GM18502 (cell line): ENCODE measurements at regions not wholly inside any gene's neighbourhood (a gene's known extent, or its start where the extent isn't known, plus 50 kb on each side); places are given as distances from the start of the nearest gene placed in this dataset.
"Not testable (repeated sequence)": the region's sequence is repeated elsewhere in the genome, so short reads cannot be mapped to it uniquely, and the experiment has no call there.

ENCODE experiments used
- ATAC-seq: cut with Tn5 transposase; IDR thresholded peaks from one replicate; pipeline ENCODE4 v1.9.1; 2021; ENCODE audit warnings: mild to moderate bottlenecking; ENCODE audit not compliant: unreplicated experiment, poor library complexity

DNA sequence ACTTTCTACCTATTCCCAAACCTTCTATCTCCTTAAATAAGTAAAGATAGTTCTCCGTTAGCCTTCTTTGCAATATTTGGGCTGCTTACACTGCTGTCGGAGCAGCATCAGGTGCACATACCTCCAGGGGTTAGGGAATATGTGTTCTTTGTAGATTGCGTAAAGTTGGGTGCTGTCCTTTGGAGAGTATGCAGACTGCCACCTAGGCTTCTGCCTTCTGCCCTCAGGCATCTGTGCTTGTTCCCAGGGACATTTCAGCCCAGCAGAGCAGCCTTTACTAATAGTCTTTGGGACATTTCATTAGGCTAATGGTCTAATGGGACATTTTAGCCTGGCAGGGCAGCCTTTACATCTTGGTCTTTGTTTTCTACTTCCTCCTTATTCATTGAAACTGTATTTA is 260.6 kb downstream of the TPBG start:
- no peak for ATAC-seq

DNA sequence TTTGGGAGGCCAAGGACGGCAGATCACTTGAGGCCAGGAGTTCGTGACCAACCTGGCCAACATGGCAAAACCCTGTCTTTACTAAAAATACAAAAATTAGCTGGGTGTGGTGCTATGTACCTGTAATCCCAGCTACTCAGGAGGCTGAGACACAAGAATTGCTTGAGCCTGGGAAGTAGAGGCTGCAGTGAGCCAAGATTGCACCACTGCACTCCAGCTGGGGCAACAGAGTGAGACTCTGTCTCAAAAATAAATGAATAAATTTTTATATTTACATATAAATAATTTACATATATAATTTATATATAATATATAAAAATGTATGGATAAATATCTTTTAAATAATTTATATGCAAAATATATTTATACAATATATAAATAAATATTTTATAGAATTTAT is 263.3 kb downstream of the TPBG start:
- not testable (repeated sequence) for ATAC-seq

DNA sequence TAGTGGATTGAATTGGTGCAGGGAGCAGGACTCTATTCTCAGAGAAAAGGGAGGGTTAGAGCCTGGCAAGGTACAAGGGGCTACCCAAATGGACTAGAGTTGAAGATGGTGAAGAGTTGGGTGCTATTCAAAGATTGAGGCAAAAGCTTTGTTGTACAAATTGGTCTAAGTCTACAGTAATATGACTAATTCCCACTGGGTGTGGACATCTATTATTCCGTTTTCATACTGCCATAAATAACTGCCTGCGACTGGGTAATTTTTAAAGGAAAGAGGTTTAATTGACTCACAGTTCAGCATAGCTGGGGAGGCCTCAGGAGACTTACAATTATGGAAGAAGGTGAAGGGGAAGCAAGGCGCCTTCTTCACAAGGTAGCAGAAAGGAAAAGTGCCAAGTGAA is 266.3 kb downstream of the TPBG start:
- no peak for ATAC-seq

DNA sequence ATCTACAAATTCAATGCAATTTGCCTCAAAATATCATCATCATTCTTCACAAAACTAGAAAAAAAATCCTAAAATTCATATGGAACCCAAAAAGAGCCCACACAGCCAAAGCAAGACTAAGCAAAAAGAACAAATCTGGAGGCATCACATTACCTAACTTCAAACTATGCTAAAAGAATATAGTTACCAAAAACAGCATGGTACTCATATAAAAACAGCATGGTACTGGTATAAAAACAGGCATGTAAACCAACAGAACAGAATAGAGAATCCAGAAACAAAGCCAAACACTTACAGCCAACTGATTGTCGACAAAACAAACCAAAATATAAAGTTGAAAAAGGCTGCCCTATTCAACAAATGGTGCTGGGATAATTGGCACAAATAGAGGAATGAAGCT is 278.1 kb downstream of the TPBG start:
- no peak for ATAC-seq

DNA sequence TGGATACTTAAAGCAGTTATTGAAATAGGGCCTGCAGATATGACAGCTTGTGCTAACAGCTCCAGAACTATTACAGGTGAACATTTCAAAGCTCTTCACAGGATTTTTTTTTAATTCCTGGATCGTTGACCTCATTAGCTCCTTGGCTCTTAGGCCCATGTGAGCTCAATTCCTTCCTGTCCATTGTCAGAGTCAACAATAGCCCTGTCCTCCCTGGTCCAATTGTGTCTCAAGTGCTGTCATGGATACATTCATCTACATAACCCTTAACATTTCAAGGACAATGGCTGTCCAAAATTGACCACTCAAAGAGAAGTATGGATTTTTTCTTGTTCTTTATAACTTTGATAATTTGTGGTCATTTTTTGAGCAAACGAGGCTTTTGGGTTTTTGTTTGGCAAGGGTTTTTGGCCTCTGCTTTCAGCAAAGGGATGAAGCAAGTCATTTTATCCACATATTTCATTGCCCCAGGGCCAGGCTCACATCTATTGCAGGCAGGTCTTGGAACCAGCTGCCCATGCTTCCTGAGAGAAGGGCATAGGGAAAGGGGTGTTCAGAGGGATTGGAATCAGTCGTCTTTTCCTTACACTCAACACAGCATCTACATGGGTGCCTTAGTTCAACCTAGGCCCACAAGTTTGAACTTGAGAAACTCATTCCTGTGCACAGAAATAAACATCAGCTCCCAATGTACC is 282.1 kb downstream of the TPBG start:
- ATAC-seq: no peak

DNA sequence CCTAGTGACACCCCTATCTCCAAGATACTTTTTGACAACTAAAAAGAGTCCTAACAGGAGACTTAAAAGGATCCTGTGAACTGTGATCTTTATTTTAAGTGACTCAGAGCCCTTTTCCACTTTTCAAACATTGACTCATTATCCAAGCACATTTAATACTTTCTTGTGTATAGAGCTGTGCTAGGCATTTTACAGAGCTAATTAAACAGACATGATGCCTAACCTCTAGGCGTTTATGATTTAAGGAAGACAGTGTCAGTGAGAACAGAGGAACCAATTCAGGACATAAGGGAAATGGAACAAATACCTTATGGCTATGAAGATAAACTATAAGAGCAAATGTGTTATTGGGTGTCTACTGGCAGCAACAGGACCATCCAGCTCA is 282.6 kb downstream of the TPBG start:
- ATAC-seq: no peak

DNA sequence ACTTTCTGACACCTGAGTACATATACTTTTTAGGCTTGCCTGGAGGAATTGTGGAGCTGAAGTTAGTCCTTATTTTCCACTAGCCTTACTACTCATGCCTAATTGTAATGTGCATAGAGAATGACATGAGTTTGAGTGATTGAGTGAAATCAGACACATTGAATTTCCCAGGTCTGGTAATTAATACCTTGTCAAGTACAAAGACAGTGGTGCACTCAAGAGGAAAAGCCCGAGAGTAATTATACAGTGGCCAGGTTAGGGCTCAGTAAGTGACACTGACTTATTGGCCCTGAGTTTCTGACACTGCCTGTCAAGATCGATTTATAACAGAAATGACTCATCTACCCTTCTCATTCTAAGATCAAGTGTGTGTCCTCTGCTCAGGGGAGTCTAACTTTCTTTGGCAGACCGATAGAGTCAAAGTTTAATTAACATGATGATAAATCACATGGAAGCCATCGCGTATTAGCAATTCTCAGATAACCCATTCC is 288.3 kb downstream of the TPBG start:
- no peak for ATAC-seq

DNA sequence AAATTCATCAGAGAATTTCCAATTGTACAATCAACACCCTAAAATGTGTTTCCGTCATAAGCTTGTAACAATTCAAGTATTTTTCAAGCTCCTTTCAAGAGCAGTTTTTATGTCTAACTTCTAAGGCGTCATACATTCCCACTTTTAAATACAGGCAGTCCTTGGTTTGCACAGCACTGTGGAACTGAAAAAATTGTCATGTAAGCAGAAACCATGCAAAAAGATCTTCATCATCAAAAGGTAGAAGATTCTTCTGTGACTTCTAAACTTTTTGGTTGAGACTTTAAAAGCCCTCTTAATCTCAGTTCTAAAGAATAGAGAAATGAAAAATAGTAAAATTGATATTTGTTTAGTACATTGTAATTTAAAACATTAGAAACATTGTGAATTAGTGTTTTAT is 315.6 kb downstream of the TPBG start:
- no peak for ATAC-seq

DNA sequence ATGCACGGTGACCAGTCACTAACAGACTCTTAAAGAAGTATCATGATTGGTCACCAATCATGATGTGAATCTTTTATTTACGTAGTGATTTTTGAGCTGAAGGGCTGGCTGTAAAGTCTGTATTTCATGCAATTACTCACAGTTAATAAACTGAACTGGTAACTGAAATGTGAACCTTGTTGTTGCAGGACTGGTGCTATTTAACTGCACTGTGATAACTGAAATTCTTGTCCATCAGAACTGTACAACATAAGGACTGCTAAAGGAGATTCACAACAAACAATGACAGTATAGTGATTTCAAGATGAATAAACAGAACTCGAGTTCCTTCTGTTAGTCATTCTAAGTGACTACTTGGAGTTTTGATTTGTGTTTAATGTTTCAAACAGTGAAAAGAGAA is 316.6 kb downstream of the TPBG start:
- ATAC-seq: no peak

DNA sequence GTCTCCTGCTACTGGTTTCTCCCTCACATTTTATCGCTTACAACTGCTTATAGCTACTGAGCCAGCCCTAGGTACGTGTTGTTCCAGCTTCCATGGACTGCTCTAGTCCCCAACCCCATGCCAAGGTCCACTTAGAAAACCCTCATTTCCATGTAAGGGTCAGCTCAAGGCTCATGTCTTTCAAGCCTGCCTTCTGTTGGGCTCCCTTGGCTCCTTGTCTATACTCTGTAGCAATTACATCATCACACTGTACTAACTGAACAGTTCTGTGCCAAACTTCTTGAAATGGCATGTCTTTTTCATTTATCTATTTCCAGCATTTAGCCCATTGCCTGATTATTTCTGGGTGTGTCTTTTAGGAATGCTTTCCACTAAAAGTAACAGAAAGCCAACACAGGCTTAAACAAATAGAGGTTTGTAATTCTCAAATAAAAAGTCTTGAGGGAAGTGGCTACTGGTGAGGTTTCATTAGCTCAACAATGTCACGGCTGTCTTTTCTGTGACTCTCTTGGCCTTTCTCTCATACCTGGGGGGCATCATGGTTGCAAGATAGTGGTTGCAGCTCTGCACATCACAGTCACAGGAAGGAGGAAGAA is 317.6 kb downstream of the TPBG start:
- ATAC-seq: no peak

DNA sequence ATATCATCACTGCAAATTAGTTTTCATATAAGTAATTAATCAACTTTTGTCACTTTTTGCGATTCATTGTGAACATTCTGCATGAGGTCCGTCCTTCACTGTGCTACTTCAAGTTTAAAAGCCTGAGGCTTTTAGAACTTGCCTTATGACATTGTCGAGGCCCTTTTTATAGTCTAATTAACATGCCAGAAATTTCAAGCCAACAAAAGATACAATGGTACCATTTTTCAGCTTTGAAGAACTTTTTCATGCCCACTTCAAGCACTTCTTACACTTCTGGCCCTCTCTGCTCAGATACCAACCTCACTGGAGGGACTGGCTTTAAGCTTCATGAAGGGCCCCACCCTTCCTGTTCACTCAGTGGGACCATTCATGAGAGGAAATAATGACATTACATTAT is 323.1 kb downstream of the TPBG start:
- no peak for ATAC-seq

DNA sequence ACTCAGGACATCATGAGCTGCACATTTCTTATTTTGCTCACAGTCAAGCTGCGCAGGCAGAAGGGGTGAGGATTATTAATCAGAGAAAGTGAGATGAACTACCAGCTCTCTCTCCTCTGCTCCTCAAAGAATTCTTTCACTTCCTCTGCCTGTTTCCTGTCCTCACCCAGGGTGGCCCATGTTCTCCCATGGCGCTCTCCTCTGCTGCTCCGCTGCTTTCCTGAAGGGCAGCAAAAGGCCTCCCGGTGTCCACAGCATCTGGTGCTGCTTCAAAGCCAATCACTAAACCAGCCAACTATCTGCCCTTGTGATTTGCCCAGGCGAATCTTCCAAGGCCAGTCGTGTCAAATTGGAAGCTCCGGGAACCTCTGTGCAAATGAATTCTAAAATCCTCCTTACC is 324.2 kb downstream of the TPBG start:
- no peak for ATAC-seq

DNA sequence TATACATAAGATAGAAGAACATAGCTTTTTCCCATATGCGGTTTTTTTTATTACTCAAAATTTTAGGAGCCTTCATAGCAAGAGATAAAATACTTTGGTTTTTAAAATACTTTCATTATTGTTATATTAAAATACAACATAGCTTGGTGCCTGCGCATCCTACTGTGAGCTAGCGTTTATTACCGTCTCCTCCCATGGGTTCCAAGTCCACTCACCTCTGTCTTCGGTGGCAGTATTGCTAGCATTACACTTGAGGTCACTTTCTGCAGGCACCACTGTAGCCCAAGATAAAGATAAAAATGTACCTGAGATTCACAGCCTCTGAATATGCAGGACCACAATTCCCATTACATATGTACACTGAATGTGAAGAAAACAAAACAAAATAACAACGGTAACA is 326.7 kb downstream of the TPBG start:
- no peak for ATAC-seq

DNA sequence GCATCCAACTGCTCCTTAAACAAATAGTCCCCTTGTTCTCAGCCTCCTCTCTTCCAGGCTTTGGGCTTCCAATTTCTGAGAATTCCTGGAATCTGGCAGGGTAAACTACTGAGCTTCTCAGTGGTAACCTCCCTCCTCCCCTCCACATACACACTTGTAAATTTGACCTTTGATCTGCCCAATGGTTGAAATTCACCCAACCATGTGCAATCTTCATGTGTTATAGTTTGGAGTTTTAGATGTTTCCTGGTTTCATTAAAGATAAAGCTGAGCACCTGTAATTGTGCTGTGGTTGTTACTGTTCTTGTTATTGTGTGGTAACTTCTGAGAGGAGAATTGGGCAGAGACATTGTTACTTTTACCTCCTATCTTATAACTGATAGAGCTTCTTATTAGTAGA is 328.4 kb downstream of the TPBG start:
- no peak for ATAC-seq

DNA sequence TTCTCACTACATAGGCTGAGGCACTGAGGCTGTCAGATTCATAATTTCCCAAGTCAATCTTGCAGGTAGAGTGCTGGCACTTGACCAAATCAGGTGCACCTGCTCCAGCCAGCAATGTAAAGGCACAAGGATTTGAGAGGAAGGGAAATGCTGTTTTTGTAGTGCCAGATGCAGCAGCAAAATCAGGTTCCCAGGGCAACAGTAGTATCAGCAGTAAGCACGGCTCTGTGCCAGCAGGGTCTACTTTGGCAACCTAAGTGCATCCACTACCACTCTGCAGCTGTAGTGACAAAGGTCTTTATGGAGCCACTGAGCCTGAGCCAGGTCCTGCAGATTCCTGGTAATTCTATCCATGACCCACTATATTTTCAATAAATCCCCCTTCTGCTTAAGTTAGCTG is 329.5 kb downstream of the TPBG start:
- ATAC-seq: no peak

DNA sequence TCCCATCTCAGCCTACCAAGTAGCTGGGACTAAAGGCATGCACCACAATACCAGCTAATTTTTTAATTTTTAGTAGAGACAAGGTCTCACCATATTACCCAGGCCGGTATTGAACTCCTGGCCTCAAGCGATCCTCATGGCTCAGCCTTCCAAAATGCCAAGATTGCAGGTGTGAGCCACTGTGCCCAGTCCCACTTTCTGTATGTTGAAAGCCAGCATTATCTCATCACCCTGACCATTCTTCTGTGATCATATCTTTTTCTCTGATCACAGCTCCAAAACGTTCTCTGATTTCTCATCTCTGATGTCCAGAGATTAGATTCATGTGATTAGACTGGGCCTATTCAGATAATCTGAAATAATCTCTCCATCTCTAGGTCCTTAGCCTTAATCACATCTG is 337.7 kb downstream of the TPBG start:
- no peak for ATAC-seq

DNA sequence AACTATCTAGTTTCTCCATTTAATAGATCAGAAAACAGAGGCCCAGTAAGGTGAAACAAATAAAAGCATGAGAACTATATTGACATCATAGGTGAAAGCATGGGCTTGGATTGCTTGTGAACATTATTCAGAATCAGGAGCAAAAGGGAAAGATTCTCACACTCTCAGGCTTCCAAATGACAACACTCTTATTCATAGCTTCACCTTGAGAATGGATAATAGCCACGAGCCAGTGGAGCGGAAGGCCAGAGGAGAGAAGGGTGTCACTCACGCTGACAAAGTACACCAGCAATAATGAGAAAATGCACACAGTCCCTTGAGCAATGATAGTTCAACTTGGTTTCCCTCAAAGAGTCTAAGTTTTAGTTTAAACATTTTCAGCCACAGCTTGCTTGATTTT is 339.0 kb downstream of the TPBG start:
- ATAC-seq: no peak

DNA sequence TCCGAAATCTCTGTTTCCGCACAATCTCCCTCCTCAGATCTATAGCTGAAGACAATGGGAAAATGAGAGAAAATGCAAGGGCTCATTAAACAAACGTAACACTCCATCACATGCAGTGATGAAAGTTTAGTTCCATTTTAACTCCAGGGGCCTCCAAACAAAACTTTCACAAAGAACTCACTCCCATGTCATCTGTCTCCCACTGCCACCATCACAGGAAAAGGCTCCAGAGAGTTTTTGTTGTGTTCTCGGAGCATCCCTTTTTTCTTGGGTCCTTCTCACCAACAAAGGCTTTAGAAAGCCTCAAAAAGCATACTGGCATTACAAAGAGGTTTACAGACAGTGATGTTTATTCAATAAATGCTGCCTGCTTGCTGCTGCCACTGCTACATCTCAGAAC is 339.6 kb downstream of the TPBG start:
- no peak for ATAC-seq

DNA sequence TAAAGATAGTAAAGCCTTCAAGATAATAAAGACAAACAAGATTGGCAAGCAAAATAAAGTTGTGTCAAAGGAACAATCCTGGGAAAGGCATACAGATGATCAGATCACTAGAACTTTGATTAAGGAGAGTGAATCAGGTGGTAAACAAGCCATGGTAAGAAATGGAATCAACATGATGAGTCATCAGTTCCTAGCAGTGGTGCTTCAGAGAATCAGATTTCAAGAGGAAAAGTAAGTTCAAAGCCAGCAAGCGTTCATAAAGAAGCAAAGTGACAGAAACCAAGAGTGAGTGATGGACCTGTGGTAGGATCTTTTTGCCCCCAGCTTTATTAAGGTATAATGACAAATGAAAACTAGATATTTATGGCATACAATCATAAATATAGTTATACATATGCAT is 340.4 kb downstream of the TPBG start:
- no peak for ATAC-seq

DNA sequence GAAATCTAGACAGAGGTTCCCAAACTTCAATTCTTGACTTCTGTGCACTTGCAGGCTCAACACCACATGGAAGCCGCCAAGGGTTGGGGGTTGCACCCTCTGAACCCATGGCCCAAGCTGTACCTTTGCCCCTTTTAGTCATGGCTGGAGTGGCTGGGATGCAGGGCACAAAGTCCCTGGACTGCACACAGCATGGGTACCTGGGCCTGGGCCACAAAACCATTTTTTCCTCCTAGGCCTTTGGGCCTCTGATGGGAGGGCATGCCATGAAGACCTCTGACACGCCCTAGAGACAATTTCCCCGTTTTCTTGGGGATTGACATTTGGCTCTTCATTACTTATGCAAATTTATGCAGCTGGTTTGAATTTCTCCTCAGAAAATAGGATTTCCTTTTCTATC is 342.0 kb downstream of the TPBG start:
- ATAC-seq: no peak

DNA sequence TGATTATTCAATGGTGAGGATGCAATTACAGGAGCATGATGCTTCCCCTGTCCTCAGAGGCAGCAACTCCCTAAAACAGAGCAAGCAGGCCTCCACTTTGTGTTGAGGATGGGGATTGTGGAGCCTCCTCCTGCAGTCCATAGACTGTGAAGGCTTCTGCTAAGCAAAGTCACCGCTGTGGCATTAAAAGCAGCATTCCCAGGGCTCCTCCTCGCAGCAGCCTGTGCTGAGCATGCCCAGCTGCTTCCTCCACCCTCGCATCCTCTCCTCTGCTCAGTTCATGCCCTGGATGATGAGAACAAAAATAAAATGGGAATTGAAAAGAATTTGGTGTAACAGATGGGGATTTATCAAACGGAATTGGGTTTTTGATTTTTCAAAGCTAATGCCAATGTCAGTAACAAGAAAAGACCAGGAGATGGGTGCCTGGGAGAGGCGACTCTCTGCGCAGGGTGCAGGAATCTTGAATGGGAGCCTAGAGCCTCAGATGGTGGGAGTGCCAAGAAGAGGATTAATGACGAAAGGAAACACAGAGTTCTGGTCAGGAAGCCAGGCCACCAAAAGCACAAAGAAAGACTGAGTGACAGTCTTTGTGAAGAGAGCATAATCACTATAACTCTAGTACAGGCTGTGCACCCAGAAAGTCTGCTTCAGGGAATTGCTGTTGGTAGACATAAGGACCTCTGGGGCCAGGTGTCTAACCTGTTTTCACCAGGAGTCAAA is 347.6 kb downstream of the TPBG start:
- no peak for ATAC-seq

DNA sequence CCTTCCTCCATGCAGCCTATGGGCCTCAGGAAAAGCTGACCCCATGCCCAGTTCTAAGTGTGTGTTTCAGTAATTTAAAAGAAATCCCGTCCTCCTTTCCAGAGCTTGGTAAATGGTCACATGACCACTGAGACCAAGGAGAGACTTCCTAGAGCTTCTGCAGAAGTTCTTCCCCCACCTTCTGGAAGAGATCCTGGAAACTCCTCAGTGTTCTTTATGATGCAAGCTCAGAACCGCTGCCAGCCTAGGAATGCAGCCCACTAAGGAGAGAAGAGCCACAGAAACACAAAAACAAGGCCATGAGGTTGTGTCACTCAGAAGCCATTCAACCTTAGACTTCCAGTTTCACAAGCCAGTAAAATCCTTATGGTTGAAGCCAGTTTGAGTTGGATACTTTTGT is 348.4 kb downstream of the TPBG start:
- ATAC-seq: no peak
